ENCODE measurements at regions not wholly inside any gene's neighbourhood (a gene's known extent, or its start where the extent isn't known, plus 50 kb on each side); places are given as distances from the start of the nearest gene placed in this dataset.

DNA sequence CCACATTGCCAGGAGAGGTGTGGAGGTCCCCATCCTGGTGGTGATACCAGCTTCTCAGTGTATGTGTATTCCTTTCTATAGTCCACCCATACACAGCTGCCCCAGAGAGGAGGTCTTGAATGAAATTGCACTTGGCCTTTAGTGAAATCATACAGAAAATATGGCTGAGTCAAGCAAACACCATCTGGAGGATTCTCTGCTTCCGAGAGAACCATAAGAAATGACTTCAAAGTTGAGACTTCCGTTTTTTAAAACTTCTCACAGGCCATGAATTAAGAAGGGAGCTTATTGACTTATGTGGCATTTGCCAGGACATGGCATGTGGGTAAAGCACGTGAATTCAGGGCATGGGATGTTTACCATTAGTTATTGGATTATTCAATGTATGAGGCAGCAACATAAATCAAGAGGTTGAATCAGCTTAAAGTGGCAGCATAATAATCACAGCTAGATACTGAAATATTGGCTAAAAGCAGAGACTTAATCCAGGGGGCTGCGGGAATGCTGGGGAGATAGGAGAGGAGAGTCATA is 119.1 kb upstream of the MTNR1B start:
- TF ChIP-seq CTCF (IDR thresholded peaks at IDR 0.05) (no peak), EP300 (IDR thresholded peaks at IDR 0.05) (no peak), POLR2A (IDR thresholded peaks at IDR 0.05) (no peak)

Data from stomach (tissue), 4 donors.